ENCODE measurements at regions not wholly inside any gene's neighbourhood (a gene's known extent, or its start where the extent isn't known, plus 50 kb on each side); places are given as distances from the start of the nearest gene placed in this dataset.

GRCh38 chr10:23568996-23569395, 130.1 kb downstream of the OTUD1 start:
- TF ChIP-seq EP300 (IDR thresholded peaks at IDR 0.05) = no peak
- no peak for TF ChIP-seq CTCF (IDR thresholded peaks at IDR 0.05)
